Subcutaneous abdominal adipose tissue (tissue), 5 donors: ENCODE measurements at regions not wholly inside any gene's neighbourhood (a gene's known extent, or its start where the extent isn't known, plus 50 kb on each side); places are given as distances from the start of the nearest gene placed in this dataset.
"Not testable (repeated sequence)": the region's sequence is repeated elsewhere in the genome, so short reads cannot be mapped to it uniquely, and the experiment has no call there.

Experiments
- H3K27ac ChIP-seq: one replicate; pipeline ENCODE4 v1.7.0; 2013; ENCODE audit warnings: low read depth, mild to moderate bottlenecking, inconsistent platforms, low read length, moderate library complexity
- H3K27me3 ChIP-seq, 5 donors: one replicate each; pipeline ENCODE4 v1.7.0; 2013; ENCODE audit warnings: low read length in 5 of 5, inconsistent platforms in 1 of 5; ENCODE audit not compliant: control insufficient read depth in 5 of 5, insufficient read depth in 4 of 5
- H3K36me3 ChIP-seq, 5 donors: one replicate each; pipeline ENCODE4 v1.7.0; 2013; ENCODE audit warnings: low read length in 5 of 5; ENCODE audit not compliant: control insufficient read depth in 5 of 5, insufficient read depth in 5 of 5
- H3K4me1 ChIP-seq, 5 donors: one replicate each; pipeline ENCODE4 v1.7.0; 2013; ENCODE audit warnings: low read length in 5 of 5, mild to moderate bottlenecking in 3 of 5, moderate library complexity in 1 of 5; ENCODE audit not compliant: control insufficient read depth in 5 of 5, insufficient read depth in 5 of 5
- H3K4me3 ChIP-seq, 5 donors: one replicate each; pipeline ENCODE4 v1.7.0; 2013; ENCODE audit warnings: low read length in 5 of 5, low read depth in 1 of 5
- H3K9ac ChIP-seq, 5 donors: one replicate each; pipeline ENCODE4 v1.7.0; 2013; ENCODE audit warnings: low read length in 5 of 5, mild to moderate bottlenecking in 4 of 5, moderate library complexity in 3 of 5
- H3K9me3 ChIP-seq, 5 donors: one replicate each; pipeline ENCODE4 v1.7.0; 2013; ENCODE audit warnings: low read length in 5 of 5; ENCODE audit not compliant: control insufficient read depth in 5 of 5
- donor health status: healthy.
- donor health status: healthy.
- donor health status: healthy.
- donor health status: healthy.
- donor health status: healthy.

- H3K9me3 ChIP-seq, H3K27me3 ChIP-seq, H3K9ac ChIP-seq, H3K36me3 ChIP-seq, H3K27ac ChIP-seq, H3K4me3 ChIP-seq, H3K4me1 ChIP-seq: not testable (repeated sequence)
These were observed 157.8 kb downstream of the MAIP1 start for GRCh38 chr2:200113016-200113799.

GRCh38 chr2:200119236-200119635, 163.9 kb downstream of the MAIP1 start:
- no peaks in the 10 kb centered on the region for H3K9me3 ChIP-seq
- no peaks in the 10 kb centered on the region for H3K27me3 ChIP-seq
- no peak overlapping the region for H3K9ac ChIP-seq
- no peaks in the 10 kb centered on the region for H3K4me1 ChIP-seq
- H3K27ac ChIP-seq: no peak overlapping the region
- no peak overlapping the region for H3K4me3 ChIP-seq
- no peaks in the 10 kb centered on the region for H3K36me3 ChIP-seq

GRCh38 chr2:200121931-200122330, 166.5 kb downstream of the MAIP1 start:
- Histone ChIP-seq H3K27ac (no peak overlapping the region), H3K4me1 (peaks cover 0 to 5% (median 0%) of the 10 kb centered on the region in 5 donors), H3K27me3 (no peaks in the 10 kb centered on the region), H3K36me3 (no peaks in the 10 kb centered on the region), H3K4me3 (no peak overlapping the region), H3K9me3 (no peaks in the 10 kb centered on the region), H3K9ac (no peak overlapping the region)

DNA sequence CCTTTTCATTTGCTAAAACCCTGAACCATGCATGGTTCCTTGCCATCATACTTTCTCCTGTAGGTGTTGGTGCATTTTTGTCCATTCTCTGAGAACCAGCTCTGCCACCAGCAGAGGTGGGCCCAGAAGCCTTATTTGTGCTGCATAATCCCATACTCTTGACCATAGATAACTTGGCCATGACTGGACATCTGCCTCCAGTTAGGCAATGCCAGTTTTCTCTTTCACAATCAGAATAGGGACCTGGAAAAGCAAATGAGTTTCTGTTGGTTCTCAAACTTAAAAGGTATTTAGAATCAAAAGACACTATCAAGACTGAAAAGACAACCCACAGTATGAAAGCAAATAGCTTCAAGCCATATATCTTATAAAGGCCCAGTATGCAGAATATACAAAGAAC, 167.3 kb downstream of the MAIP1 start:
- H3K27me3 ChIP-seq: no peaks in the 10 kb centered on the region
- H3K9me3 ChIP-seq: no peaks in the 10 kb centered on the region
- H3K4me1 ChIP-seq: peaks cover 0 to 5% (median 0%) of the 10 kb centered on the region in 5 donors
- H3K4me3 ChIP-seq: no peak overlapping the region
- H3K9ac ChIP-seq: no peak overlapping the region
- H3K27ac ChIP-seq: no peak overlapping the region
- no peaks in the 10 kb centered on the region for H3K36me3 ChIP-seq

- not testable (repeated sequence) for H3K4me1 ChIP-seq, H3K27ac ChIP-seq, H3K4me3 ChIP-seq, H3K27me3 ChIP-seq, H3K36me3 ChIP-seq, H3K9me3 ChIP-seq, H3K9ac ChIP-seq
These were observed 169.4 kb downstream of the MAIP1 start for GRCh38 chr2:200124665-200125368.

- H3K9me3 ChIP-seq: no peaks in the 10 kb centered on the region
- no peaks in the 10 kb centered on the region for H3K27me3 ChIP-seq
- no peak overlapping the region for H3K9ac ChIP-seq
- no peak overlapping the region for H3K4me3 ChIP-seq
- H3K36me3 ChIP-seq: no peaks in the 10 kb centered on the region
- H3K4me1 ChIP-seq: peaks cover 0 to 5% (median 0%) of the 10 kb centered on the region in 5 donors
- H3K27ac ChIP-seq: no peak overlapping the region
These were observed 170.3 kb downstream of the MAIP1 start for GRCh38 chr2:200125444-200126284.

DNA sequence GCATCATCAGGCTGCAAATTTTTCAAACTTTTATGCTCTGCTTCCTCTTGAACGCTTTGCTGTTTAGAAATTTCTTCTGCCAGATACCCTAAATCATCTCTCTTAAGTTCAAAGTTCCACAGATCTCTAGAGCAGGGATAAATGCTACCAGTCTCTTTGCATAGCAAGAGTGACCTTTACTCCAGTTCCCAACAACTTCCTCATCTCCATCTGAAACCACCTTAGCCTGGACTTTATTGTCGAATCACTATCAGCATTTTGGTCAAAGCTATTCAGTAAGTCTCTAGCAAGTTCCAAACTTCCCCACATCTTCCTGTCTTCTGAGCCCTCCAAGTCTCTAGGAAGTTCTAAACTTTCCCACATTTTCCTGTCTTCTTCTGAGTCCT, 170.9 kb downstream of the MAIP1 start:
- H3K4me3 ChIP-seq, H3K27me3 ChIP-seq, H3K27ac ChIP-seq, H3K9me3 ChIP-seq, H3K9ac ChIP-seq, H3K4me1 ChIP-seq, H3K36me3 ChIP-seq: not testable (repeated sequence)

DNA sequence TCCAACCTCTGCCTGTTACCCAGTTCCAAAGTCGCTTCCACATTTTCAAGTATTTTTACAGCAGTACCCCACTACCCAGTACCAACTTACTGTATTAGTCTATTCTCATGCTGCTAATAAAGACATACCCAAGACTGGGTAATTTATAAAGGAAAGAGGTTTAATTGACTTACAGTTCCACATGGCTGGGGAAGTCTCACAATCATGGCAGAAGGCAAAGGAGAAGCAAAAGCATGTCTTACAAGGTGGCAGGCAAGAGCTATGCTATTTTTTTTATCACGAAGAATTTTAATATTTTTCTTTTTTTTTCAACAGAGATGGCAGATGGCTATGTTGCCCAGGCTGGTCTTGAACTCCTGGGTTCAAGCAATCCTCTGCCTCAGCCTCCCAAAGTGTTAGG, 171.3 kb downstream of the MAIP1 start:
- H3K27ac ChIP-seq, H3K4me1 ChIP-seq, H3K36me3 ChIP-seq, H3K9ac ChIP-seq, H3K27me3 ChIP-seq, H3K4me3 ChIP-seq, H3K9me3 ChIP-seq: not testable (repeated sequence)

DNA sequence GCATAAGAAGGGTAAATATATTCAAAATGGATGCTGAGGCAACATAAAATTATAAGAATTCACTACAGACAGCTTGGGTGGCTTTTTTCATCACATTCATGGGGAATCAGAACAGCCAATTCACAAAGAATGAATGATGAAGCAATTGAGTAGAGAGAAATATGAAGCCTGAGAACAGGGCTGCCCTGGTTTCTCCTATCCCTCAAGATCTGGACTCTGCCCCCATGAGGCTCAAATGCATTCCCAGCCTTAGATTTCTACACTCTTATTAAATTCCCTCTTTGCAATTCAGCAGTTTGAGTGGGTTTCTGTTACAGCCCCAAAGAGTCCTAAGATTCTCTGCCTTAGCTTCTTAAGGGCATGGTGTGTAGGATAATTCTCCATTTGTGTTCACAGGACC, 172.5 kb downstream of the MAIP1 start:
- H3K9me3 ChIP-seq: no peaks in the 10 kb centered on the region
- no peak overlapping the region for H3K4me3 ChIP-seq
- peaks cover 0 to 5% (median 0%) of the 10 kb centered on the region in 5 donors for H3K4me1 ChIP-seq
- H3K27me3 ChIP-seq: no peaks in the 10 kb centered on the region
- H3K27ac ChIP-seq: no peak overlapping the region
- H3K9ac ChIP-seq: no peak overlapping the region
- H3K36me3 ChIP-seq: no peaks in the 10 kb centered on the region

- Histone ChIP-seq H3K9ac (no peak overlapping the region), H3K9me3 (no peaks in the 10 kb centered on the region), H3K4me1 (peaks cover 0 to 5% (median 0%) of the 10 kb centered on the region in 5 donors), H3K27me3 (no peaks in the 10 kb centered on the region), H3K36me3 (no peaks in the 10 kb centered on the region), H3K4me3 (no peak overlapping the region), H3K27ac (no peak overlapping the region)
These were observed 172.9 kb downstream of the MAIP1 start for GRCh38 chr2:200128296-200128695.
